ENCODE measurements at regions not wholly inside any gene's neighbourhood (a gene's known extent, or its start where the extent isn't known, plus 50 kb on each side); places are given as distances from the start of the nearest gene placed in this dataset.

DNA sequence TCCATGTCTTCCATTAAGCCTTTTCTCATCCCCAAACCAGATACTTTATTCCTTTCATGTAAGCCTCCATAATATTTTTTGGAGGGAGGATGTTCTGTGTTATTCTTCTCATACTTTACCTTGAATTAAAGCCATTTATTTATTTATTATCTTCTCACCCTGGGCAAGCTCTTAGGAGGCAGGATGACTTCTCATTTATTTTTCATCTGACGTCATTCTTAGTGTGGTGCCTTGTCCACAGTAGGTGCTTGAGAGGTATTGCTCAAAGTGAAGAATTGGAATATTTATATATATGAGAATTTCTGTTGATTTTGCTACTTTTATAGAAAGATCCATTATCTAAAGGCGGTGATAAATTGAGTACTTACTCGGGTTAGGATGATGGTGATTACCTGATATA, 458.3 kb upstream of the ACTBL2 start:
- Histone ChIP-seq H3K27me3 (ENCODE audit: insufficient read depth, low read length, poor library complexity) (no peaks in the 10 kb centered on the region), H3K9me3 (ENCODE audit: insufficient read depth, low read length, severe bottlenecking) (no peaks in the 10 kb centered on the region), H3K27ac (ENCODE audit: low read length) (no peak overlapping the region), H4K20me1 (ENCODE audit: insufficient read depth, low read length) (no peaks in the 10 kb centered on the region), H3K4me1 (ENCODE audit: insufficient read depth, low read length) (no peaks in the 10 kb centered on the region), H3K36me3 (ENCODE audit: insufficient read depth, low read length) (no peaks in the 10 kb centered on the region), H2AFZ (ENCODE audit: low read depth, low read length) (no peak overlapping the region), H3K4me2 (ENCODE audit: insufficient read depth, low read length) (no peak overlapping the region), H3K4me3 (ENCODE audit: low read depth in 1 of 2, low read length in 2 of 2) (no peak overlapping the region), H3K79me2 (ENCODE audit: insufficient read depth, low read length) (no peaks in the 10 kb centered on the region), H3K9ac (ENCODE audit: low read depth, low read length) (no peak overlapping the region)
- DNase-seq: no peak
- TF ChIP-seq EZH2 (IDR thresholded peaks at IDR 0.05; ENCODE audit: borderline replicate concordance, low read depth, low read length, severe bottlenecking) (no peak), CTCF (IDR thresholded peaks at IDR 0.05; ENCODE audit: borderline replicate concordance, extremely low read depth, low read length, poor library complexity, severe bottlenecking) (no peak)
- no peak for ATAC-seq (ENCODE audit: insufficient read depth, low read depth)

DNA sequence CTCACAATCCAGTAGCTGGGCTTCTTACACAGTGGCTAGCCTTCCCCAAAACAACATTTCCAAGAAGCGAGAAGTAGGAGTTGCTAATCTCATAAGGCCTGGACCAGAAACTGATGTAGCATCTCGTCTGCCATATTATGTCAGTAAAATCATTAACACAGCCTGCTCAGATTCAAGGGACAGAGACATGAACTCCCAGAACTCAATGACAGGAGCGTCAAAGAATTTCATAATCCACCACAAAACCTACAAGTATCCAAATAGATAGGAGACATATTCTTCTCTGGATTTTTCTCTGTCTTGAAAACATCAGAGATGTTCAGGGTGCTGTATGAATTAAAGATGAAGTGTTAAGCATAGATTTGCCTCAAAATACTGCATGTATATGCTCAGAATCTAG, 457.6 kb upstream of the ACTBL2 start:
- Histone ChIP-seq H3K36me3 (ENCODE audit: insufficient read depth, low read length) (no peaks in the 10 kb centered on the region), H3K27ac (ENCODE audit: low read length) (no peak overlapping the region), H2AFZ (ENCODE audit: low read depth, low read length) (no peak overlapping the region), H3K79me2 (ENCODE audit: insufficient read depth, low read length) (no peaks in the 10 kb centered on the region), H3K4me1 (ENCODE audit: insufficient read depth, low read length) (no peaks in the 10 kb centered on the region), H3K4me3 (ENCODE audit: low read depth in 1 of 2, low read length in 2 of 2) (no peak overlapping the region), H4K20me1 (ENCODE audit: insufficient read depth, low read length) (no peaks in the 10 kb centered on the region), H3K27me3 (ENCODE audit: insufficient read depth, low read length, poor library complexity) (no peaks in the 10 kb centered on the region), H3K9me3 (ENCODE audit: insufficient read depth, low read length, severe bottlenecking) (no peaks in the 10 kb centered on the region), H3K9ac (ENCODE audit: low read depth, low read length) (no peak overlapping the region), H3K4me2 (ENCODE audit: insufficient read depth, low read length) (no peak overlapping the region)
- DNase-seq: no peak
- ATAC-seq (ENCODE audit: insufficient read depth, low read depth): no peak
- TF ChIP-seq CTCF (IDR thresholded peaks at IDR 0.05; ENCODE audit: borderline replicate concordance, extremely low read depth, low read length, poor library complexity, severe bottlenecking) (no peak), EZH2 (IDR thresholded peaks at IDR 0.05; ENCODE audit: borderline replicate concordance, low read depth, low read length, severe bottlenecking) (no peak)

GRCh38 chr5:57939771-57940170, 457.2 kb upstream of the ACTBL2 start:
- H3K27me3 ChIP-seq (ENCODE audit: insufficient read depth, low read length, poor library complexity): no peaks in the 10 kb centered on the region
- H3K4me1 ChIP-seq (ENCODE audit: insufficient read depth, low read length): no peaks in the 10 kb centered on the region
- H4K20me1 ChIP-seq (ENCODE audit: insufficient read depth, low read length): no peaks in the 10 kb centered on the region
- no peaks in the 10 kb centered on the region for H3K9me3 ChIP-seq (ENCODE audit: insufficient read depth, low read length, severe bottlenecking)
- no peaks in the 10 kb centered on the region for H3K36me3 ChIP-seq (ENCODE audit: insufficient read depth, low read length)
- no peak overlapping the region for H3K4me2 ChIP-seq (ENCODE audit: insufficient read depth, low read length)
- H3K27ac ChIP-seq (ENCODE audit: low read length): no peak overlapping the region
- H2AFZ ChIP-seq (ENCODE audit: low read depth, low read length): no peak overlapping the region
- H3K79me2 ChIP-seq (ENCODE audit: insufficient read depth, low read length): no peaks in the 10 kb centered on the region
- H3K9ac ChIP-seq (ENCODE audit: low read depth, low read length): no peak overlapping the region
- TF ChIP-seq EZH2 (IDR thresholded peaks at IDR 0.05; ENCODE audit: borderline replicate concordance, low read depth, low read length, severe bottlenecking) (no peak), CTCF (IDR thresholded peaks at IDR 0.05; ENCODE audit: borderline replicate concordance, extremely low read depth, low read length, poor library complexity, severe bottlenecking) (no peak)
- no peak for DNase-seq
- ATAC-seq (ENCODE audit: insufficient read depth, low read depth): no peak
- no peak overlapping the region for H3K4me3 ChIP-seq (ENCODE audit: low read depth in 1 of 2, low read length in 2 of 2)

- DNase-seq (no peak), ATAC-seq (ENCODE audit: insufficient read depth, low read depth) (no peak)
- Histone ChIP-seq H3K4me3 (ENCODE audit: low read depth in 1 of 2, low read length in 2 of 2) (no peak overlapping the region), H3K27ac (ENCODE audit: low read length) (no peak overlapping the region), H3K4me1 (ENCODE audit: insufficient read depth, low read length) (no peaks in the 10 kb centered on the region), H3K79me2 (ENCODE audit: insufficient read depth, low read length) (no peaks in the 10 kb centered on the region), H3K4me2 (ENCODE audit: insufficient read depth, low read length) (no peak overlapping the region), H3K36me3 (ENCODE audit: insufficient read depth, low read length) (no peaks in the 10 kb centered on the region), H3K27me3 (ENCODE audit: insufficient read depth, low read length, poor library complexity) (no peaks in the 10 kb centered on the region), H3K9ac (ENCODE audit: low read depth, low read length) (no peak overlapping the region), H2AFZ (ENCODE audit: low read depth, low read length) (no peak overlapping the region), H3K9me3 (ENCODE audit: insufficient read depth, low read length, severe bottlenecking) (no peaks in the 10 kb centered on the region), H4K20me1 (ENCODE audit: insufficient read depth, low read length) (no peaks in the 10 kb centered on the region)
- TF ChIP-seq CTCF (IDR thresholded peaks at IDR 0.05; ENCODE audit: borderline replicate concordance, extremely low read depth, low read length, poor library complexity, severe bottlenecking) (no peak), EZH2 (IDR thresholded peaks at IDR 0.05; ENCODE audit: borderline replicate concordance, low read depth, low read length, severe bottlenecking) (no peak)
Measured at GRCh38 chr5:57939335-57939734, 456.7 kb upstream of the ACTBL2 start.
